RWPE1 (cell line): ENCODE measurements at regions not wholly inside any gene's neighbourhood (a gene's known extent, or its start where the extent isn't known, plus 50 kb on each side); places are given as distances from the start of the nearest gene placed in this dataset.

Source experiments
- CTCF ChIA-PET: fragments of 350-600 bp; sonication (Branson Sonifier 250); formaldehyde crosslinking; extraction: SDS; loops from one replicate; lab custom pipeline; 2021; lab: Yijun Ruan, JAX
- POLR2A ChIA-PET: fragments of 400-600 bp; formaldehyde crosslinking; extraction: SDS; loops from one replicate; lab custom pipeline; 2020; ENCODE audit warnings: antibody characterized with exemption; ENCODE audit not compliant: low non-redundant PET; lab: Yijun Ruan, JAX
- DNase-seq: peaks from one replicate; pipeline ENCODE4 v3.0.0; 2012; ENCODE audit warnings: low spot score
- H3K27ac ChIP-seq: fragments of 450-650 bp; 2 replicates; pipeline ENCODE4 v1.5.1; 2017
- TF ChIP-seq, protein P1 (sequence below): fragments of 450-650 bp; conservative IDR thresholded peaks from 2 replicates; pipeline ENCODE4 v1.5.1; 2017; ENCODE audit warnings: low read depth, mild to moderate bottlenecking

DNA sequence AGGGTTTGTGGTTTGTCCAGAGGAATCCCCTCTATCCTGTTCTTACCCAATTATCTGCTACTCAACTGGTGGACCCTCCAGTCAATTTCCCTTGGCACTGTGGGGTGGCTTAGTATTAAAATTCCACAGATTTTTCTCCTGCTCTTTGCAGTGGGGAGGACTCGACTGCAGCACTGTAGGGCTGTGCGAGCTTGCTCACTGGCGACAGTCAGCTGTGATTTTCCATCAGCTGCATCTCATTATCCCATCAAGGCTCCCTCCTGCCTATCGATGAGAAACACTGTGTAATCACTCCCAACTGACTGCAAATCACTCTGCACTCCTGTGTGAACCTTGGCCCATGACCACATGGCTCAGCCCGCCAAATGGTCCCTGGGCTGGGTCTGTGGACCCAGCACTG lies 90.5 kb upstream of the MAF start:
- TF ChIP-seq, protein P1, sequence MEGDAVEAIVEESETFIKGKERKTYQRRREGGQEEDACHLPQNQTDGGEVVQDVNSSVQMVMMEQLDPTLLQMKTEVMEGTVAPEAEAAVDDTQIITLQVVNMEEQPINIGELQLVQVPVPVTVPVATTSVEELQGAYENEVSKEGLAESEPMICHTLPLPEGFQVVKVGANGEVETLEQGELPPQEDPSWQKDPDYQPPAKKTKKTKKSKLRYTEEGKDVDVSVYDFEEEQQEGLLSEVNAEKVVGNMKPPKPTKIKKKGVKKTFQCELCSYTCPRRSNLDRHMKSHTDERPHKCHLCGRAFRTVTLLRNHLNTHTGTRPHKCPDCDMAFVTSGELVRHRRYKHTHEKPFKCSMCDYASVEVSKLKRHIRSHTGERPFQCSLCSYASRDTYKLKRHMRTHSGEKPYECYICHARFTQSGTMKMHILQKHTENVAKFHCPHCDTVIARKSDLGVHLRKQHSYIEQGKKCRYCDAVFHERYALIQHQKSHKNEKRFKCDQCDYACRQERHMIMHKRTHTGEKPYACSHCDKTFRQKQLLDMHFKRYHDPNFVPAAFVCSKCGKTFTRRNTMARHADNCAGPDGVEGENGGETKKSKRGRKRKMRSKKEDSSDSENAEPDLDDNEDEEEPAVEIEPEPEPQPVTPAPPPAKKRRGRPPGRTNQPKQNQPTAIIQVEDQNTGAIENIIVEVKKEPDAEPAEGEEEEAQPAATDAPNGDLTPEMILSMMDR: no peak
- ChIA-PET CTCF (interaction anchor here (0.6 kb wide), 1 partner anchor 277 kb away, joined by 3 read pairs; no protein-coding TSS in a partner anchor), POLR2A (no interaction called here)
- no peak overlapping the region for H3K27ac ChIP-seq
- no peak for DNase-seq

DNA sequence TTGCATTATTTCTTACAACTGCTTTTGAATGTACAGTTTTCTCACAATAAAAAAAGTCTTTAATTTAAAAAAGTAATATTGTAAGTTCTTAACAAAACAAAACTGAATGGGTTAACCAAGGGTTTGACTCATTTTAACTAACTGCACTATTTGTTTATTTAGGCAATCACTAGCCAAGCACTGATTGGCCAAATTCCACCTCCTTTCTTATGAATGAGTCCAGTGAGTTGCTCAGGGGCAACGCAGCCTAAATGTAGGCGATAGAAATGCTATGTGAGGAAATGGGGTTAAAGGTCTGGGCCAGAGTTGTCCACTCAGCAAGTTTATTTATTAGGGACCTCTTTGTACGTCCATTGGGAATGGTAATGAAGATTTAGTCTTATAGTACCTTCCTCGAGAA lies 89.6 kb upstream of the MAF start:
- TF ChIP-seq, protein P1: no peak
- no peak for DNase-seq
- H3K27ac ChIP-seq: no peak overlapping the region
- ChIA-PET CTCF (no interaction called here), POLR2A (no interaction called here)

DNA sequence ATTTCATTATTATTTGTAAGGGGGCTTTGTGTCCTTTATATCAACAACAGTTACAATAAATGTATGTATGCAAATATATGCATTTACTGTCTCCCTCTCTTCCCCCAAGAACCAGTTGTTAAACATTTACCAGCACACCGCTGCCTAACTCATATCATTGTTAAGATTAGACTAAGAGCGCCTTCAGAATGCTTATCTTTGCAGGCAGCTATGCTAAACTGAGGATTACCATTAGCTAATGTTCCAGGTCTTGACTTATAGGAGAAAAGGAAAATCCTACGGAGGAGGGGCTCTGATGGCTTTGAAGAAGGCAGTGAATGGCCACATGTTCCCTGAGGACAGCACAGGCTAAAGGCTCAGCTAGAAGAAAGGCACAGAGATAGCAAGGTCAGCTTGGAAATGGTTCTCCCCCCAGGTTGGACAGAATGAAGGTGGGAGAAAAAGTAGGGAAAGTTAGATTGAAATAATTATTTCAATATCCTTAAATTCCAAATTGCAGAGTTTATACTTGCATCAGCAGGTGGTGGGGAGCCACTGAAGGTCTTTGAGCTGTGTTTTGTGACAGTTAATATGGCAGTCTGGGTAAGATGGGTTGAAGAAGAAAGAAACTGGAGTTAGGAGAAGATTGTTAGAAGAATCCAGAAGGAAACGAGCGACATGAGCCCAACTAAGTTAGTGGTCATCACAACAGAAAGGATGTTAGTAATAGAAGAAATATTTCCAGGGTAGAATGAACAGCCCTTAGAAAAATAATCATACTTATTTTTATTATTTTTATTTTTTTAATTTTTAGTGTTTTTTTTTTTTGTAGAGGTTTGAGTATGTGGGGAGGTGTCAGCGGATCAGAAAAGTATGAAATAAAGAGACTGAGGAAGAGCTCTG lies 87.0 kb upstream of the MAF start:
- CTCF ChIA-PET: interaction anchor here (0.6 kb wide), 1 partner anchor 141 kb away, joined by 3 read pairs; no protein-coding TSS in a partner anchor
- no peak for DNase-seq
- TF ChIP-seq, protein P1: no peak
- POLR2A ChIA-PET: no interaction called here
- no peak overlapping the region for H3K27ac ChIP-seq

DNA sequence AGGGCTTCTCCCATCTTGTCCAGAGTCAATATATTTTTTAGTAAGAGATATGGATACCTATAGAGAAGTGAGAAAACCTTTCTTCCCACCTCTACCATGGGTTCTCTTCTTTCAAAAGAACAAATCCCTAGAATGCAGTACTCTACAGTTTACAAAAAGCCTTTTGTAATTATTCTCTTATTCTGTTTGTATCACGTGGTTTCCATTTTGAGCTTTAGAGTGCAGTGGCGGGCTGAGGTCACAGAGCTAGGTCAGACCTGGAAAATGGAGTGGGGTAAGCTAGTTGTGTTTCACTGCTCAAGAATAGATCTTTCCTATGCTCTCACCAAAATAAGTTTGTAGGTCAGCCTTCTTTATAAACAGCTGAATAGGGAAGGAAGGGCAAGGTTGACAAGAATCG lies 85.3 kb upstream of the MAF start:
- POLR2A ChIA-PET: no interaction called here
- TF ChIP-seq, protein P1: no peak
- no peak overlapping the region for H3K27ac ChIP-seq
- DNase-seq: no peak
- CTCF ChIA-PET: interaction anchor here (0.8 kb wide), 1 partner anchor 84 kb away, joined by 3 read pairs; no protein-coding TSS in a partner anchor

DNA sequence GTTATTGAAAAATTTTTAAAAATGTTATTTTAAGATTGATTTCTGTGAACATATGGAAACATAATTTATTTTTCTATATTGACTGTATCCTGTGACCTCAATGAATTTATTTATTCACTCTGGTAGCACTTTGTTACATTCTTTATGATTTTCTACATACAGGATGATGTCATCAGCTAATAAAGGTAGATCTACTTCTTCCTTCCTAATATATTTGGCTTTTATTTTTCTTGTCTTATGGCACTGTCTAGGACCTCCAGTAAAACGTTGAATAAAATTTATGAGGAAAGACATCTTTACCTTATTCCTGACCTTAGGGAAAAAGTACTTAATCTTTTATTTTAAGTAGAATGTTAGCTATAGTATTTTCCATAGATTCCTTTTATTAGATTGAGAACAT lies 78.8 kb upstream of the MAF start:
- DNase-seq: no peak
- ChIA-PET CTCF (no interaction called here), POLR2A (no interaction called here)
- TF ChIP-seq, protein P1: no peak
- no peak overlapping the region for H3K27ac ChIP-seq

DNA sequence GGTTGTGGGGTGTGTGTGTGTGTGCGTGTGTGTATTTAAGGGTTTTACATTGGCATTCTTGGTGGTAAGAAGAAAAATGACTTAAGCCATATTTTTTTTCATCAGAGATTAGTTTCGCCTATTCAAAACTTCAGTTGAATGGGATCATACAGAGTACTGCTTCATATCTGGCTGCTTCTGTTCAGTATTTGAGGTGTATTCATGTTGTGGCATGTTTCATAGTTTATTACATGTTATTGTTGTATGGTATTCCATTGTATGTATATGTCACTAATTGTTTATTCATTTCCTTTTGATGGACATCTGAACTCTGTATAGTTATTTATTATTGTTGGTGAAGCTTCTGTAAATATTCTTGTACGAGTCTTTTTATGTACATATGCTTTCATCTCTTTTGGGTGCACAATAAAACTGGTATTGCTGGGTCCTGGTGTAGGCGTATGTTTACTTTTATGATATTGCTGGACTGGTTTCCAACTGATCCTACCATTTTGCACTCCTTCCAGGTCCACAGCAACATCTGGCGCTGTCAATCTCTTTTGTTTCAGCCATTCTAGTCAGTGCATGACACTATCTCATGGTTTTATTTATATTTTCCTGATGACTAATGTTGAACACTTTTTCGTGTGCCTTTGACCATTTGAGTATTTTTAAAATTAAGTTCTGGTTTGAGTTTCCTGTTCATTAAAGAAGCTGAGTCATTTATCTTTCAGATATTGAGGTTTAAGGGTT lies 77.4 kb upstream of the MAF start:
- CTCF ChIA-PET: no interaction called here
- TF ChIP-seq, protein P1: no peak

More for the DNA sequence above, 77.4 kb upstream of the MAF start:
- POLR2A ChIA-PET: no interaction called here
- peak; percentile 21 for DNase-seq
- no peak overlapping the region for H3K27ac ChIP-seq
